ENCODE measurements at regions not wholly inside any gene's neighbourhood (a gene's known extent, or its start where the extent isn't known, plus 50 kb on each side); places are given as distances from the start of the nearest gene placed in this dataset.

- TF ChIP-seq, protein P1, sequence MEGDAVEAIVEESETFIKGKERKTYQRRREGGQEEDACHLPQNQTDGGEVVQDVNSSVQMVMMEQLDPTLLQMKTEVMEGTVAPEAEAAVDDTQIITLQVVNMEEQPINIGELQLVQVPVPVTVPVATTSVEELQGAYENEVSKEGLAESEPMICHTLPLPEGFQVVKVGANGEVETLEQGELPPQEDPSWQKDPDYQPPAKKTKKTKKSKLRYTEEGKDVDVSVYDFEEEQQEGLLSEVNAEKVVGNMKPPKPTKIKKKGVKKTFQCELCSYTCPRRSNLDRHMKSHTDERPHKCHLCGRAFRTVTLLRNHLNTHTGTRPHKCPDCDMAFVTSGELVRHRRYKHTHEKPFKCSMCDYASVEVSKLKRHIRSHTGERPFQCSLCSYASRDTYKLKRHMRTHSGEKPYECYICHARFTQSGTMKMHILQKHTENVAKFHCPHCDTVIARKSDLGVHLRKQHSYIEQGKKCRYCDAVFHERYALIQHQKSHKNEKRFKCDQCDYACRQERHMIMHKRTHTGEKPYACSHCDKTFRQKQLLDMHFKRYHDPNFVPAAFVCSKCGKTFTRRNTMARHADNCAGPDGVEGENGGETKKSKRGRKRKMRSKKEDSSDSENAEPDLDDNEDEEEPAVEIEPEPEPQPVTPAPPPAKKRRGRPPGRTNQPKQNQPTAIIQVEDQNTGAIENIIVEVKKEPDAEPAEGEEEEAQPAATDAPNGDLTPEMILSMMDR (IDR thresholded peaks at IDR 0.05), result no peak
- TF ChIP-seq FOSL2 (IDR thresholded peaks at IDR 0.05; ENCODE audit: borderline replicate concordance, low read depth) (no peak), TEAD4 (IDR thresholded peaks at IDR 0.05; ENCODE audit: borderline replicate concordance, insufficient read depth) (no peak), USF2 (IDR thresholded peaks at IDR 0.05; ENCODE audit: borderline replicate concordance, low read depth, low read length) (no peak), EZH2phosphoT487 (IDR thresholded peaks at IDR 0.05; ENCODE audit: borderline replicate concordance, low read depth) (no peak), YY1 (IDR thresholded peaks at IDR 0.05; ENCODE audit: low read depth) (no peak), JUND (IDR thresholded peaks at IDR 0.05) (no peak), RCOR1 (IDR thresholded peaks at IDR 0.05; ENCODE audit: low read length) (no peak), TCF12 (IDR thresholded peaks at IDR 0.05) (no peak)
- TF ChIP-seq, protein P2, sequence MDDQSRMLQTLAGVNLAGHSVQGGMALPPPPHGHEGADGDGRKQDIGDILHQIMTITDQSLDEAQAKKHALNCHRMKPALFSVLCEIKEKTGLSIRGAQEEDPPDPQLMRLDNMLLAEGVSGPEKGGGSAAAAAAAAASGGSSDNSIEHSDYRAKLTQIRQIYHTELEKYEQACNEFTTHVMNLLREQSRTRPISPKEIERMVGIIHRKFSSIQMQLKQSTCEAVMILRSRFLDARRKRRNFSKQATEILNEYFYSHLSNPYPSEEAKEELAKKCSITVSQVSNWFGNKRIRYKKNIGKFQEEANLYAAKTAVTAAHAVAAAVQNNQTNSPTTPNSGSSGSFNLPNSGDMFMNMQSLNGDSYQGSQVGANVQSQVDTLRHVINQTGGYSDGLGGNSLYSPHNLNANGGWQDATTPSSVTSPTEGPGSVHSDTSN (IDR thresholded peaks at IDR 0.05), result no peak
These were observed 417.1 kb downstream of the CSNK1G3 start for GRCh38 chr5:123929055-123929474.

All from SK-N-SH (cell line).